PC-3 (cell line): ENCODE measurements at regions not wholly inside any gene's neighbourhood (a gene's known extent, or its start where the extent isn't known, plus 50 kb on each side); places are given as distances from the start of the nearest gene placed in this dataset.

Experiments
- ATAC-seq: fragments of 200-7000 bp; cut with Tn5 transposase; 2 replicates; pipeline ENCODE4 v1.9.1; 2020; ENCODE audit warnings: mild to moderate bottlenecking, moderate library complexity
- BruUV-seq: library from RNA; stranded (reverse); fragments of 400-500 nt; replicated peaks from 2 replicates; lab custom pipeline; 2021; lab: Mats Ljungman, UMichigan
- CTCF ChIA-PET: fragments of 300-600 bp; sonication (Branson Sonifier 250); formaldehyde crosslinking; loops from one replicate; lab custom pipeline; 2022; ENCODE audit warnings: antibody characterized with exemption; lab: Charles Lee
- POLR2A ChIA-PET: fragments of 300-600 bp; sonication (Branson Sonifier 250); formaldehyde crosslinking; loops from one replicate; lab custom pipeline; 2022; ENCODE audit warnings: antibody characterized with exemption; ENCODE audit not compliant: unreplicated experiment; lab: Charles Lee
- DNase-seq: peaks from one replicate; pipeline ENCODE4 v3.0.0-alpha.2; 2015
- H2AFZ ChIP-seq: fragments of 300-600 bp; sonication (generic); 2 replicates; pipeline ENCODE4 v1.6.0; 2016; ENCODE audit warnings: antibody characterized with exemption, low read length
- H3F3A ChIP-seq: fragments of 300-600 bp; sonication (generic); one replicate; pipeline ENCODE4 v1.6.0; 2017; ENCODE audit warnings: antibody characterized with exemption, low read length, control low read depth, mild to moderate bottlenecking; ENCODE audit not compliant: unreplicated experiment
- H3K27ac ChIP-seq: fragments of 300-600 bp; sonication (generic); 2 replicates; pipeline ENCODE4 v1.5.1; 2016; ENCODE audit warnings: mild to moderate bottlenecking, low read length
- H3K27me3 ChIP-seq: fragments of 300-600 bp; sonication (generic); 2 replicates; pipeline ENCODE4 v1.6.1; 2016; ENCODE audit warnings: low read length, mixed read lengths
- H3K36me3 ChIP-seq: fragments of 300-600 bp; sonication (generic); 2 replicates; pipeline ENCODE4 v1.6.1; 2016; ENCODE audit warnings: low read depth, mixed run types, low read length, mixed read lengths
- H3K4me1 ChIP-seq: fragments of 300-600 bp; sonication (generic); 2 replicates; pipeline ENCODE4 v1.5.1; 2016; ENCODE audit warnings: low read length; ENCODE audit not compliant: insufficient read depth
- H3K4me2 ChIP-seq: fragments of 300-600 bp; sonication (generic); 2 replicates; pipeline ENCODE4 v1.6.0; 2016; ENCODE audit warnings: low read length
- H3K4me3 ChIP-seq: fragments of 300-600 bp; sonication (generic); 2 replicates; pipeline ENCODE4 v1.5.1; 2016; ENCODE audit warnings: mild to moderate bottlenecking, low read length, mixed read lengths
- H3K79me2 ChIP-seq: fragments of 300-600 bp; sonication (generic); 2 replicates; pipeline ENCODE4 v1.6.1; 2017; ENCODE audit warnings: low read length, mixed read lengths
- H3K9ac ChIP-seq: fragments of 300-600 bp; sonication (generic); 2 replicates; pipeline ENCODE4 v1.6.0; 2016; ENCODE audit warnings: mild to moderate bottlenecking, low read length
- H3K9me2 ChIP-seq: fragments of 300-600 bp; sonication (generic); replicated peaks from 2 replicates; pipeline ENCODE4 v1.6.1; 2016; ENCODE audit warnings: mixed run types, low read length, mixed read lengths
- H3K9me3 ChIP-seq: fragments of 300-600 bp; sonication (generic); 2 replicates; pipeline ENCODE4 v1.6.1; 2016; ENCODE audit warnings: low read length, mixed read lengths
- H4K20me1 ChIP-seq: fragments of 300-600 bp; sonication (generic); 2 replicates; pipeline ENCODE4 v1.6.1; 2016; ENCODE audit warnings: low read length, mixed read lengths
- EZH2 ChIP-seq: fragments of 300-600 bp; sonication (generic); IDR thresholded peaks from one replicate; pipeline ENCODE4 v1.6.1; 2017; ENCODE audit warnings: antibody characterized with exemption, mild to moderate bottlenecking, low read length; ENCODE audit not compliant: unreplicated experiment
- EZH2phosphoT487 ChIP-seq: fragments of 300-600 bp; sonication (generic); IDR thresholded peaks from 2 replicates; pipeline ENCODE4 v1.6.1; 2018; ENCODE audit warnings: mild to moderate bottlenecking, antibody characterized with exemption, low read length, borderline replicate concordance
- intact Hi-C: fragments of 100-400 bp; cut with micrococcal nuclease; formaldehyde crosslinking; loops from 2 replicates; pipeline ENCODE4 v1.9.0; 2023
- TF ChIP-seq, protein P1 (sequence below): fragments of 300-600 bp; sonication (generic); conservative IDR thresholded peaks from 2 replicates; pipeline ENCODE4 v1.5.1; 2017; ENCODE audit warnings: antibody characterized with exemption, low read depth, mild to moderate bottlenecking, low read length

GRCh38 chr2:66766582-66766981, 331.7 kb downstream of the MEIS1 start:
- no TSS peak for BruUV-seq
- Histone ChIP-seq H3K4me3 (no peak overlapping the region), H3K4me2 (no peak overlapping the region), H3K4me1 (peaks cover 7% of the 10 kb centered on the region), H3K9me2 (no peaks in the 10 kb centered on the region), H3K9ac (no peak overlapping the region), H2AFZ (no peak overlapping the region), H3K36me3 (no peaks in the 10 kb centered on the region), H3K27me3 (no peaks in the 10 kb centered on the region), H3F3A (no peaks in the 10 kb centered on the region), H3K27ac (no peak overlapping the region), H3K9me3 (no peaks in the 10 kb centered on the region), H3K79me2 (no peaks in the 10 kb centered on the region), H4K20me1 (no peaks in the 10 kb centered on the region)
- TF ChIP-seq EZH2phosphoT487 = no peak
- TF ChIP-seq EZH2 = no peak
- TF ChIP-seq, protein P1, sequence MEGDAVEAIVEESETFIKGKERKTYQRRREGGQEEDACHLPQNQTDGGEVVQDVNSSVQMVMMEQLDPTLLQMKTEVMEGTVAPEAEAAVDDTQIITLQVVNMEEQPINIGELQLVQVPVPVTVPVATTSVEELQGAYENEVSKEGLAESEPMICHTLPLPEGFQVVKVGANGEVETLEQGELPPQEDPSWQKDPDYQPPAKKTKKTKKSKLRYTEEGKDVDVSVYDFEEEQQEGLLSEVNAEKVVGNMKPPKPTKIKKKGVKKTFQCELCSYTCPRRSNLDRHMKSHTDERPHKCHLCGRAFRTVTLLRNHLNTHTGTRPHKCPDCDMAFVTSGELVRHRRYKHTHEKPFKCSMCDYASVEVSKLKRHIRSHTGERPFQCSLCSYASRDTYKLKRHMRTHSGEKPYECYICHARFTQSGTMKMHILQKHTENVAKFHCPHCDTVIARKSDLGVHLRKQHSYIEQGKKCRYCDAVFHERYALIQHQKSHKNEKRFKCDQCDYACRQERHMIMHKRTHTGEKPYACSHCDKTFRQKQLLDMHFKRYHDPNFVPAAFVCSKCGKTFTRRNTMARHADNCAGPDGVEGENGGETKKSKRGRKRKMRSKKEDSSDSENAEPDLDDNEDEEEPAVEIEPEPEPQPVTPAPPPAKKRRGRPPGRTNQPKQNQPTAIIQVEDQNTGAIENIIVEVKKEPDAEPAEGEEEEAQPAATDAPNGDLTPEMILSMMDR = no peak
- POLR2A ChIA-PET = no interaction called here
- DNase-seq (no peak), ATAC-seq (no peak)
- CTCF ChIA-PET = no interaction called here
- intact Hi-C loops = no loop called here

- BruUV-seq = no TSS peak
- ATAC-seq = no peak
- no peaks in the 10 kb centered on the region for H3K79me2 ChIP-seq
- TF ChIP-seq EZH2phosphoT487 (no peak), EZH2 (no peak)
- TF ChIP-seq, protein P1 = no peak
- DNase-seq = peak; percentile 53
- intact Hi-C loops = no loop called here
- peak overlapping the region; percentile 28; the same call in 1 of the 2 replicates for H3K27ac ChIP-seq
- H3K9ac ChIP-seq = no peak overlapping the region
- no peaks in the 10 kb centered on the region for H3K27me3 ChIP-seq
- H4K20me1 ChIP-seq = no peaks in the 10 kb centered on the region
- H3K9me3 ChIP-seq = no peaks in the 10 kb centered on the region
- H3F3A ChIP-seq = no peaks in the 10 kb centered on the region
- H3K9me2 ChIP-seq = no peaks in the 10 kb centered on the region
- no peaks in the 10 kb centered on the region for H3K36me3 ChIP-seq
- ChIA-PET POLR2A (no interaction called here), CTCF (no interaction called here)
- H3K4me2 ChIP-seq = peak overlapping the region; percentile 3; the same call in 1 of the 2 replicates
- 0 out of 2 replicates have a peak overlapping the region, but pooled peaks have one; percentile 31 for H2AFZ ChIP-seq
- H3K4me3 ChIP-seq = no peak overlapping the region
- peaks cover 12% of the 10 kb centered on the region for H3K4me1 ChIP-seq
Measured at GRCh38 chr2:66771359-66771976, 336.5 kb downstream of the MEIS1 start.

DNA sequence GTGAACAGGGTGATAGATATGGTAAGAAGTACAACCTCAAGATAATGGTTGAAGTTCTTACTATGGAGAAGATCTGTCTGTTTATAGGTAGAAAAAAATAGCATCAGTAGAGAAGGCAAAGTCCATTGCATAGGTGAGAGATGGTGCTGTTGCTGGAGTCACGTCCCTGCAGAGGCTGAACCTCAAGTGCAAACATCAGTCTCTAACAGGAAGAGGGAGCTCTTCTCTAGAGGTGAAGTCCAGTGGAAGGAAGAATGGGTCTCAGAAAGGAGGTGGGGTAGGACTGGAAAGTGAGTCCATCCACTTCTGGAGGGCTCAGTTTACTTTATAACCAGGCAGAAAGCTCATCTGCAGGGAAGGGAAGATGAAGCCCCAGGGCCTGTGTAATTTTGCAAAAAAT, 337.7 kb downstream of the MEIS1 start:
- CTCF ChIA-PET = no interaction called here
- no peak overlapping the region for H3K9ac ChIP-seq
- H3F3A ChIP-seq = no peaks in the 10 kb centered on the region
- no peak overlapping the region for H3K4me2 ChIP-seq
- ATAC-seq (no peak), DNase-seq (no peak)
- H4K20me1 ChIP-seq = no peaks in the 10 kb centered on the region
- no peak overlapping the region for H3K27ac ChIP-seq
- no peak overlapping the region for H2AFZ ChIP-seq
- BruUV-seq = no TSS peak
- no peaks in the 10 kb centered on the region for H3K9me2 ChIP-seq
- TF ChIP-seq EZH2 (no peak), EZH2phosphoT487 (no peak)
- TF ChIP-seq, protein P1 = no peak; the same call in 1 of the 2 replicates
- no peaks in the 10 kb centered on the region for H3K36me3 ChIP-seq
- H3K4me1 ChIP-seq = peaks cover 12% of the 10 kb centered on the region
- POLR2A ChIA-PET = no interaction called here
- H3K27me3 ChIP-seq = no peaks in the 10 kb centered on the region
- no peaks in the 10 kb centered on the region for H3K79me2 ChIP-seq
- H3K4me3 ChIP-seq = no peak overlapping the region
- intact Hi-C loops = no loop called here
- H3K9me3 ChIP-seq = no peaks in the 10 kb centered on the region
